ENCODE measurements at regions not wholly inside any gene's neighbourhood (a gene's known extent, or its start where the extent isn't known, plus 50 kb on each side); places are given as distances from the start of the nearest gene placed in this dataset.

- H2BK5ac ChIP-seq (ENCODE audit: low read depth, low read length, poor library complexity, severe bottlenecking): no peak overlapping the region
- no peaks in the 10 kb centered on the region for H3K9me3 ChIP-seq (ENCODE audit: control insufficient read depth, low read length)
- no peaks in the 10 kb centered on the region for H3K27me3 ChIP-seq (ENCODE audit: control insufficient read depth in 1 of 2, insufficient read depth in 1 of 2, low read length in 2 of 2)
- no peak overlapping the region for H3K18ac ChIP-seq (ENCODE audit: low read depth in 1 of 2, low read length in 2 of 2)
- no peak for DNase-seq
- 61% methylated on average over 1 of the region's 1 CpG for WGBS
- H3K9ac ChIP-seq (ENCODE audit: low read length): no peak overlapping the region
- H4K8ac ChIP-seq (ENCODE audit: low read length): no peak overlapping the region
- H3K4ac ChIP-seq (ENCODE audit: low read depth in 1 of 2, low read length in 2 of 2): no peak overlapping the region
- no peak overlapping the region for H2BK15ac ChIP-seq (ENCODE audit: low read depth, poor library complexity, severe bottlenecking)
- H3K4me3 ChIP-seq (ENCODE audit: insufficient read depth in 1 of 2, low read depth in 1 of 2, low read length in 2 of 2): no peak overlapping the region
- no peaks in the 10 kb centered on the region for H3K79me1 ChIP-seq (replicated peaks; ENCODE audit: low read length, poor library complexity, severe bottlenecking)
- no peak overlapping the region for H3K23ac ChIP-seq (ENCODE audit: low read length in 2 of 2)
- no peak overlapping the region for H2AK5ac ChIP-seq (ENCODE audit: low read length, severe bottlenecking)
- H3K4me2 ChIP-seq (ENCODE audit: low read length, poor library complexity, severe bottlenecking): no peak overlapping the region
- no peak overlapping the region for H4K91ac ChIP-seq (ENCODE audit: low read length)
- H2BK120ac ChIP-seq (ENCODE audit: low read depth, low read length): no peak overlapping the region
- H2AFZ ChIP-seq (ENCODE audit: low read depth, low read length): no peak overlapping the region
- no peak overlapping the region for H2BK12ac ChIP-seq (ENCODE audit: low read length in 2 of 2)
- no peaks in the 10 kb centered on the region for H3K36me3 ChIP-seq (ENCODE audit: control insufficient read depth in 1 of 2, insufficient read depth in 2 of 2, low read depth in 1 of 2, low read length in 2 of 2)
- H3K27ac ChIP-seq (ENCODE audit: low read length, poor library complexity, severe bottlenecking): no peak overlapping the region
- H3K14ac ChIP-seq (ENCODE audit: low read length in 2 of 2): no peak overlapping the region
- no peaks in the 10 kb centered on the region for H3K4me1 ChIP-seq (ENCODE audit: control insufficient read depth, insufficient read depth, low read depth, low read length)
Measured at GRCh38 chr2:48015421-48015820, 109.1 kb upstream of the FBXO11 start.

- H3K79me1 ChIP-seq (replicated peaks; ENCODE audit: low read length, poor library complexity, severe bottlenecking): no peaks in the 10 kb centered on the region
- H2BK12ac ChIP-seq (ENCODE audit: low read length in 2 of 2): no peak overlapping the region
- H3K9ac ChIP-seq (ENCODE audit: low read length): no peak overlapping the region
Measured at GRCh38 chr2:48016225-48017019, 110.1 kb upstream of the FBXO11 start.

GRCh38 chr2:48017136-48017535, 110.8 kb upstream of the FBXO11 start:
- 89% methylated on average over 7 of the region's 7 CpGs for WGBS
- H3K9ac ChIP-seq (ENCODE audit: low read length): no peak overlapping the region
- H3K23ac ChIP-seq (ENCODE audit: low read length in 2 of 2): no peak overlapping the region
- no peaks in the 10 kb centered on the region for H3K9me3 ChIP-seq (ENCODE audit: control insufficient read depth, low read length)
- no peak for DNase-seq
- no peaks in the 10 kb centered on the region for H3K79me1 ChIP-seq (replicated peaks; ENCODE audit: low read length, poor library complexity, severe bottlenecking)
- H3K4ac ChIP-seq (ENCODE audit: low read depth in 1 of 2, low read length in 2 of 2): no peak overlapping the region
- no peak overlapping the region for H2BK15ac ChIP-seq (ENCODE audit: low read depth, poor library complexity, severe bottlenecking)
- H2BK12ac ChIP-seq (ENCODE audit: low read length in 2 of 2): no peak overlapping the region
- H4K91ac ChIP-seq (ENCODE audit: low read length): no peak overlapping the region
- H2AFZ ChIP-seq (ENCODE audit: low read depth, low read length): no peak overlapping the region
- no peak overlapping the region for H2AK5ac ChIP-seq (ENCODE audit: low read length, severe bottlenecking)
- no peak overlapping the region for H3K27ac ChIP-seq (ENCODE audit: low read length, poor library complexity, severe bottlenecking)
- no peak overlapping the region for H3K4me3 ChIP-seq (ENCODE audit: insufficient read depth in 1 of 2, low read depth in 1 of 2, low read length in 2 of 2)
- H3K4me2 ChIP-seq (ENCODE audit: low read length, poor library complexity, severe bottlenecking): no peak overlapping the region
- no peaks in the 10 kb centered on the region for H3K4me1 ChIP-seq (ENCODE audit: control insufficient read depth, insufficient read depth, low read depth, low read length)
- no peak overlapping the region for H2BK5ac ChIP-seq (ENCODE audit: low read depth, low read length, poor library complexity, severe bottlenecking)
- no peak overlapping the region for H3K18ac ChIP-seq (ENCODE audit: low read depth in 1 of 2, low read length in 2 of 2)
- no peak overlapping the region for H4K8ac ChIP-seq (ENCODE audit: low read length)
- no peak overlapping the region for H2BK120ac ChIP-seq (ENCODE audit: low read depth, low read length)
- H3K14ac ChIP-seq (ENCODE audit: low read length in 2 of 2): no peak overlapping the region
- H3K36me3 ChIP-seq (ENCODE audit: control insufficient read depth in 1 of 2, insufficient read depth in 2 of 2, low read depth in 1 of 2, low read length in 2 of 2): no peaks in the 10 kb centered on the region
- peaks cover 0 to 5% of the 10 kb centered on the region in 2 experiments for H3K27me3 ChIP-seq (ENCODE audit: control insufficient read depth in 1 of 2, insufficient read depth in 1 of 2, low read length in 2 of 2)

More at GRCh38 chr2:48016225-48017019, 110.1 kb upstream of the FBXO11 start:
- Histone ChIP-seq H2BK15ac (ENCODE audit: low read depth, poor library complexity, severe bottlenecking) (no peak overlapping the region), H3K4me1 (ENCODE audit: control insufficient read depth, insufficient read depth, low read depth, low read length) (no peaks in the 10 kb centered on the region), H4K91ac (ENCODE audit: low read length) (no peak overlapping the region), H3K14ac (ENCODE audit: low read length in 2 of 2) (no peak overlapping the region), H2AK5ac (ENCODE audit: low read length, severe bottlenecking) (no peak overlapping the region), H3K23ac (ENCODE audit: low read length in 2 of 2) (no peak overlapping the region), H3K4me3 (ENCODE audit: insufficient read depth in 1 of 2, low read depth in 1 of 2, low read length in 2 of 2) (no peak overlapping the region), H3K4ac (ENCODE audit: low read depth in 1 of 2, low read length in 2 of 2) (no peak overlapping the region), H2BK5ac (ENCODE audit: low read depth, low read length, poor library complexity, severe bottlenecking) (no peak overlapping the region), H3K27ac (ENCODE audit: low read length, poor library complexity, severe bottlenecking) (no peak overlapping the region), H3K36me3 (ENCODE audit: control insufficient read depth in 1 of 2, insufficient read depth in 2 of 2, low read depth in 1 of 2, low read length in 2 of 2) (no peaks in the 10 kb centered on the region), H3K27me3 (ENCODE audit: control insufficient read depth in 1 of 2, insufficient read depth in 1 of 2, low read length in 2 of 2) (peaks cover 0 to 3% of the 10 kb centered on the region in 2 experiments), H2BK120ac (ENCODE audit: low read depth, low read length) (no peak overlapping the region), H4K8ac (ENCODE audit: low read length) (no peak overlapping the region), H3K4me2 (ENCODE audit: low read length, poor library complexity, severe bottlenecking) (no peak overlapping the region), H3K9me3 (ENCODE audit: control insufficient read depth, low read length) (no peaks in the 10 kb centered on the region), H2AFZ (ENCODE audit: low read depth, low read length) (no peak overlapping the region), H3K18ac (ENCODE audit: low read depth in 1 of 2, low read length in 2 of 2) (no peak overlapping the region)
- no peak for DNase-seq
- WGBS: 50% methylated on average over 2 of the region's 7 CpGs

GRCh38 chr2:48018480-48018879, 112.2 kb upstream of the FBXO11 start:
- Histone ChIP-seq H3K18ac (ENCODE audit: low read depth in 1 of 2, low read length in 2 of 2) (no peak overlapping the region), H3K14ac (ENCODE audit: low read length in 2 of 2) (no peak overlapping the region), H2AFZ (ENCODE audit: low read depth, low read length) (no peak overlapping the region), H2BK5ac (ENCODE audit: low read depth, low read length, poor library complexity, severe bottlenecking) (no peak overlapping the region), H4K8ac (ENCODE audit: low read length) (no peak overlapping the region), H4K91ac (ENCODE audit: low read length) (no peak overlapping the region), H3K4me3 (ENCODE audit: insufficient read depth in 1 of 2, low read depth in 1 of 2, low read length in 2 of 2) (no peak overlapping the region), H2BK12ac (ENCODE audit: low read length in 2 of 2) (no peak overlapping the region), H3K27me3 (ENCODE audit: control insufficient read depth in 1 of 2, insufficient read depth in 1 of 2, low read length in 2 of 2) (peaks cover 0 to 8% of the 10 kb centered on the region in 2 experiments), H3K36me3 (ENCODE audit: control insufficient read depth in 1 of 2, insufficient read depth in 2 of 2, low read depth in 1 of 2, low read length in 2 of 2) (no peaks in the 10 kb centered on the region), H3K4ac (ENCODE audit: low read depth in 1 of 2, low read length in 2 of 2) (no peak overlapping the region), H2BK120ac (ENCODE audit: low read depth, low read length) (no peak overlapping the region), H3K9ac (ENCODE audit: low read length) (no peak overlapping the region), H3K27ac (ENCODE audit: low read length, poor library complexity, severe bottlenecking) (no peak overlapping the region), H2AK5ac (ENCODE audit: low read length, severe bottlenecking) (no peak overlapping the region), H3K4me2 (ENCODE audit: low read length, poor library complexity, severe bottlenecking) (no peak overlapping the region), H3K4me1 (ENCODE audit: control insufficient read depth, insufficient read depth, low read depth, low read length) (no peaks in the 10 kb centered on the region), H2BK15ac (ENCODE audit: low read depth, poor library complexity, severe bottlenecking) (no peak overlapping the region), H3K79me1 (replicated peaks; ENCODE audit: low read length, poor library complexity, severe bottlenecking) (no peaks in the 10 kb centered on the region), H3K9me3 (ENCODE audit: control insufficient read depth, low read length) (no peaks in the 10 kb centered on the region), H3K23ac (ENCODE audit: low read length in 2 of 2) (no peak overlapping the region)
- DNase-seq: no peak

Data from mesenchymal stem cell (in vitro differentiated cells and primary cell).